Uterus (tissue), 3 donors: ENCODE measurements at regions not wholly inside any gene's neighbourhood (a gene's known extent, or its start where the extent isn't known, plus 50 kb on each side); places are given as distances from the start of the nearest gene placed in this dataset. TPM values are rescaled to one million over a fixed set of nuclear protein-coding genes. Genes with fewer than 3 reads are reported as not detected.

ENCODE experiments used
- DNase-seq, 2 donors: peaks; one replicate each; pipeline ENCODE4 v3.0.0-alpha.2; 2019 to 2020
- H3K27ac ChIP-seq, 2 donors: fragments of 200-600 bp; sonication (generic); 1 replicate in 1 of 2; 2 replicates in 1 of 2; pipeline ENCODE4 v1.5.1; 2016 to 2018
- H3K27me3 ChIP-seq, 2 donors: fragments of 200-600 bp; sonication (generic); one replicate each; pipeline ENCODE4 v1.5.1; 2018 to 2019; ENCODE audit warnings: control low read depth in 1 of 2
- H3K36me3 ChIP-seq, 2 donors: fragments of 200-600 bp; sonication (generic); one replicate each; pipeline ENCODE4 v1.5.1; 2019; ENCODE audit warnings: control low read depth in 1 of 2
- H3K4me1 ChIP-seq, 2 donors: fragments of 200-600 bp; sonication (generic); one replicate each; pipeline ENCODE4 v1.5.1; 2018 to 2019; ENCODE audit warnings: control low read depth in 1 of 2
- H3K4me3 ChIP-seq, 2 donors: fragments of 200-600 bp; sonication (generic); 1 replicate in 1 of 2; 2 replicates in 1 of 2; pipeline ENCODE4 v1.5.1; 2018 to 2019; ENCODE audit warnings: mild to moderate bottlenecking in 1 of 2
- H3K9me3 ChIP-seq, 2 donors: fragments of 200-600 bp; sonication (generic); one replicate each; pipeline ENCODE4 v1.5.1; 2019; ENCODE audit warnings: control low read depth in 1 of 2
- CTCF ChIP-seq, 4 experiments: fragments of 200-600 bp in 2 of 4; fragments of 450-650 bp in 2 of 4; sonication (generic) in 2 of 4; IDR thresholded peaks; one replicate each; pipeline ENCODE4 v1.5.1; 2016 to 2019; ENCODE audit warnings: antibody characterized with exemption in 4 of 4, mild to moderate bottlenecking in 2 of 4, moderate library complexity in 1 of 4
- POLR2A ChIP-seq, 2 donors: fragments of 450-650 bp; IDR thresholded peaks; one replicate each; pipeline ENCODE4 v1.6.1; 2016; ENCODE audit warnings: antibody characterized with exemption in 2 of 2, mild to moderate bottlenecking in 1 of 2, moderate library complexity in 1 of 2
- intact Hi-C: fragments of 100-400 bp; cut with DNase I; formaldehyde crosslinking; loops from one replicate; pipeline ENCODE4 v1.15.1; 2023; ENCODE audit warnings: low total_unique reads
- small RNA-seq: library from RNA; depleted of rRNA; stranded (forward); fragments of <200 nt; gene quantifications from one replicate; pipeline ENCODE3, GENCODE V24; 2016
- donor health status: DM: yes; HTN: yes; CAD: no.

- no peak overlapping the region for H3K4me3 ChIP-seq
- no peak for DNase-seq
- intact Hi-C loops = no loop called here
- H3K9me3 ChIP-seq = no peaks in the 10 kb centered on the region
- H3K36me3 ChIP-seq = no peaks in the 10 kb centered on the region
- H3K27me3 ChIP-seq = no peaks in the 10 kb centered on the region
- TF ChIP-seq CTCF (IDR thresholded peaks at IDR 0.05) = no peak
- TF ChIP-seq POLR2A (IDR thresholded peaks at IDR 0.05) = no peak
- no peaks in the 10 kb centered on the region for H3K4me1 ChIP-seq
- no peak overlapping the region for H3K27ac ChIP-seq
These were observed 65.4 kb upstream of the VRK2 start for GRCh38 chr2:57981083-57981768.

GRCh38 chr2:57987835-57988573 is 58.6 kb upstream of the VRK2 start:
- Histone ChIP-seq H3K4me1 (no peaks in the 10 kb centered on the region), H3K9me3 (no peaks in the 10 kb centered on the region), H3K27ac (no peak overlapping the region), H3K4me3 (no peak overlapping the region), H3K36me3 (no peaks in the 10 kb centered on the region), H3K27me3 (no peaks in the 10 kb centered on the region)
- no peak for DNase-seq
- intact Hi-C loops = no loop called here
- TF ChIP-seq POLR2A (IDR thresholded peaks at IDR 0.05) (no peak), CTCF (IDR thresholded peaks at IDR 0.05) (no peak)

- Histone ChIP-seq H3K36me3 (no peaks in the 10 kb centered on the region), H3K27ac (no peak overlapping the region), H3K4me1 (no peaks in the 10 kb centered on the region), H3K27me3 (no peaks in the 10 kb centered on the region), H3K9me3 (no peaks in the 10 kb centered on the region), H3K4me3 (no peak overlapping the region)
- intact Hi-C loops = no loop called here
- TF ChIP-seq CTCF (IDR thresholded peaks at IDR 0.05) (no peak), POLR2A (IDR thresholded peaks at IDR 0.05) (no peak)
- DNase-seq = no peak
These were observed 56.4 kb upstream of the VRK2 start for GRCh38 chr2:57990118-57990725.

Small RNAs in the stretch of these regions (small RNA-seq; reads per million reads assigned to genes)
- gene PPIAP63 (not detected), gene RF00592 (not detected)
